Prostate gland (tissue), 2 donors: ENCODE measurements at regions not wholly inside any gene's neighbourhood (a gene's known extent, or its start where the extent isn't known, plus 50 kb on each side); places are given as distances from the start of the nearest gene placed in this dataset.
"Not testable (repeated sequence)": the region's sequence is repeated elsewhere in the genome, so short reads cannot be mapped to it uniquely, and the experiment has no call there.

Experiments
- POLR2A ChIP-seq: fragments of 450-650 bp; IDR thresholded peaks from one replicate; pipeline ENCODE4 v1.6.1; 2016; ENCODE audit warnings: antibody characterized with exemption, mild to moderate bottlenecking
- POLR2AphosphoS5 ChIP-seq: sonication (generic); formaldehyde crosslinking; IDR thresholded peaks from one replicate; pipeline ENCODE4 v1.6.1; 2017; ENCODE audit warnings: antibody characterized with exemption
- TF ChIP-seq, protein P1 (sequence below), 4 experiments: fragments of 200-600 bp in 2 of 4; fragments of 450-650 bp in 2 of 4; sonication (generic) in 2 of 4; IDR thresholded peaks; 1 replicate in 3 of 4; 2 replicates in 1 of 4; pipeline ENCODE4 v1.5.1; 2016 to 2019; ENCODE audit warnings: antibody characterized with exemption in 4 of 4, mild to moderate bottlenecking in 2 of 4, moderate library complexity in 2 of 4

DNA sequence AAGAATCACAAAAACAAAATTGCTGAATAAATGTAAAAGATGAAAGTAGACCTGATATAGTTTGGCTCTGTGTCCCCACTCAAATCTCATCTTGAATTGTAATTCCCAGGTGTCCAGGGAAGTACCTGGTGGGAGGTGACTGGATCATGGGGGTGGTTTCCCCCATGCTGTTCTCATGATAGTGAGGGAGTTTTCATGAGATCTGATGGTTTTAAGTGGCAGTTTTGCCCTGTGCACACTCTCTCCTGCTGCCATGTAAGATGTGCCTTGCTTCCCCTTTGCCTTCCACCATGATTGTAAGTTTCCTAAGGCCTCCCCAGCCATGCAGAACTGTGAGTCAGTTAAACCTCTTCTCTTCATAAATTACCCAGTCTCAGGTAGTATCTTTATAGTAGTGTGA, 128.7 kb upstream of the SERPINE2 start:
- TF ChIP-seq, protein P1, sequence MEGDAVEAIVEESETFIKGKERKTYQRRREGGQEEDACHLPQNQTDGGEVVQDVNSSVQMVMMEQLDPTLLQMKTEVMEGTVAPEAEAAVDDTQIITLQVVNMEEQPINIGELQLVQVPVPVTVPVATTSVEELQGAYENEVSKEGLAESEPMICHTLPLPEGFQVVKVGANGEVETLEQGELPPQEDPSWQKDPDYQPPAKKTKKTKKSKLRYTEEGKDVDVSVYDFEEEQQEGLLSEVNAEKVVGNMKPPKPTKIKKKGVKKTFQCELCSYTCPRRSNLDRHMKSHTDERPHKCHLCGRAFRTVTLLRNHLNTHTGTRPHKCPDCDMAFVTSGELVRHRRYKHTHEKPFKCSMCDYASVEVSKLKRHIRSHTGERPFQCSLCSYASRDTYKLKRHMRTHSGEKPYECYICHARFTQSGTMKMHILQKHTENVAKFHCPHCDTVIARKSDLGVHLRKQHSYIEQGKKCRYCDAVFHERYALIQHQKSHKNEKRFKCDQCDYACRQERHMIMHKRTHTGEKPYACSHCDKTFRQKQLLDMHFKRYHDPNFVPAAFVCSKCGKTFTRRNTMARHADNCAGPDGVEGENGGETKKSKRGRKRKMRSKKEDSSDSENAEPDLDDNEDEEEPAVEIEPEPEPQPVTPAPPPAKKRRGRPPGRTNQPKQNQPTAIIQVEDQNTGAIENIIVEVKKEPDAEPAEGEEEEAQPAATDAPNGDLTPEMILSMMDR (IDR thresholded peaks at IDR 0.05), result not testable (repeated sequence)
- TF ChIP-seq POLR2AphosphoS5, POLR2A: not testable (repeated sequence)
